Fibroblast of lung (primary cell): ENCODE measurements at regions not wholly inside any gene's neighbourhood (a gene's known extent, or its start where the extent isn't known, plus 50 kb on each side); places are given as distances from the start of the nearest gene placed in this dataset.

Experiments used
- DNase-seq, 2 donors: peaks; one replicate each; pipeline versions ENCODE4 v3.0.0 to v3.0.0-alpha.2; 2010; ENCODE audit warnings: low read depth in 2 of 2
- H2AFZ ChIP-seq: 2 replicates; pipeline ENCODE4 v1.5.1; 2012; ENCODE audit warnings: low read length, control low read depth, inconsistent platforms
- H3K27ac ChIP-seq: 2 replicates; pipeline ENCODE4 v1.5.1; 2011; ENCODE audit warnings: low read length, control low read depth; ENCODE audit not compliant: insufficient read depth
- H3K27me3 ChIP-seq: 2 replicates; pipeline ENCODE4 v1.5.1; 2011; ENCODE audit warnings: mild to moderate bottlenecking, low read length; ENCODE audit not compliant: control insufficient read depth, insufficient read depth
- H3K36me3 ChIP-seq: 2 replicates; pipeline ENCODE4 v1.5.1; 2011; ENCODE audit warnings: low read length; ENCODE audit not compliant: control insufficient read depth, insufficient read depth
- H3K4me1 ChIP-seq: 2 replicates; pipeline ENCODE4 v1.5.1; 2011; ENCODE audit warnings: low read length; ENCODE audit not compliant: control insufficient read depth, insufficient read depth; ENCODE audit errors: extremely low read depth
- H3K4me2 ChIP-seq: 2 replicates; pipeline ENCODE4 v1.5.1; 2011; ENCODE audit warnings: low read length, control low read depth; ENCODE audit not compliant: insufficient read depth; ENCODE audit errors: extremely low read depth
- H3K4me3 ChIP-seq, 4 experiments: fragments of 200-600 bp in 1 of 4; sonication (generic) in 1 of 4; replicated peaks in 1 of 4; 2 replicates each; pipeline ENCODE4 v1.5.1; 2011 to 2016; ENCODE audit warnings: low read length in 4 of 4, low read depth in 3 of 4, mild to moderate bottlenecking in 3 of 4, control low read depth in 2 of 4, inconsistent platforms in 1 of 4, mixed read lengths in 1 of 4; ENCODE audit not compliant: insufficient read depth in 1 of 4; ENCODE audit errors: control extremely low read depth in 1 of 4
- H3K79me2 ChIP-seq: 2 replicates; pipeline ENCODE4 v1.5.1; 2012; ENCODE audit warnings: mild to moderate bottlenecking, low read length, inconsistent platforms; ENCODE audit not compliant: control insufficient read depth, insufficient read depth
- H3K9ac ChIP-seq: 2 replicates; pipeline ENCODE4 v1.5.1; 2011; ENCODE audit warnings: mild to moderate bottlenecking, low read length, control low read depth; ENCODE audit not compliant: insufficient read depth
- H3K9me3 ChIP-seq: 2 replicates; pipeline ENCODE4 v1.5.1; 2012; ENCODE audit warnings: low read depth, low read length; ENCODE audit not compliant: control insufficient read depth, insufficient read depth
- H4K20me1 ChIP-seq: 2 replicates; pipeline ENCODE4 v1.5.1; 2011; ENCODE audit warnings: low read length; ENCODE audit not compliant: control insufficient read depth, insufficient read depth; ENCODE audit errors: extremely low read depth
- CTCF ChIP-seq, 2 donors: IDR thresholded peaks in 1 of 2; conservative IDR thresholded peaks in 1 of 2; 1 replicate in 1 of 2; 2 replicates in 1 of 2; pipeline ENCODE4 v1.5.1; 2011 to 2012; ENCODE audit warnings: low read length in 2 of 2, control low read depth in 1 of 2, inconsistent platforms in 1 of 2, low read depth in 1 of 2, mild to moderate bottlenecking in 1 of 2
- EZH2 ChIP-seq: IDR thresholded peaks from 2 replicates; pipeline ENCODE4 v1.5.1; 2012; ENCODE audit warnings: low read length, control low read depth, mild to moderate bottlenecking; ENCODE audit errors: missing control alignments

DNA sequence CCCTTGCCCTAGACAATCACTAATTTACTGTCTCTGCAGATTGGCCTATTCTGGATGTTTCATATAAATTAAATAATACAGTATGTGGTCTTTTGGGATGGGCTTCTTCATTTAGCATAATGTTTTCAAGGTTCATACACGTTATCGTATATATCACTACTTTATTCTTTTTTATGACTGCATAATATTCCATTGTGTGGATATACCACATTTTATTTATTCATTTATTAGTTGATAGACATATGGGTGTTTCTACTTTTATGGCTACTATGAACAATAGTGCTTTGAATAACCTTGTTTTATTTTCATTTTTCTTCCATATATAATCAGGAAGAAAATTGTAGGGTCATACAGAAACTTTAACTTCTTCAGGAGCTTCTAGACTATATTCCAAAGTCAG is 108.5 kb upstream of the PAPPA start:
- TF ChIP-seq EZH2 (no peak), CTCF (conservative IDR thresholded peaks at IDR 0.05 in 1 of 2, IDR thresholded peaks at IDR 0.05 in 1 of 2; ENCODE audit: low read depth in 1 of 2, low read length in 2 of 2) (no peak)
- no peak for DNase-seq
- Histone ChIP-seq H3K79me2 (no peaks in the 10 kb centered on the region), H3K36me3 (no peaks in the 10 kb centered on the region), H3K4me1 (no peaks in the 10 kb centered on the region), H3K4me3 (no peak overlapping the region), H2AFZ (no peak overlapping the region), H3K9me3 (no peaks in the 10 kb centered on the region), H4K20me1 (no peaks in the 10 kb centered on the region), H3K27me3 (no peaks in the 10 kb centered on the region), H3K27ac (no peak overlapping the region), H3K4me2 (no peak overlapping the region), H3K9ac (no peak overlapping the region)

DNA sequence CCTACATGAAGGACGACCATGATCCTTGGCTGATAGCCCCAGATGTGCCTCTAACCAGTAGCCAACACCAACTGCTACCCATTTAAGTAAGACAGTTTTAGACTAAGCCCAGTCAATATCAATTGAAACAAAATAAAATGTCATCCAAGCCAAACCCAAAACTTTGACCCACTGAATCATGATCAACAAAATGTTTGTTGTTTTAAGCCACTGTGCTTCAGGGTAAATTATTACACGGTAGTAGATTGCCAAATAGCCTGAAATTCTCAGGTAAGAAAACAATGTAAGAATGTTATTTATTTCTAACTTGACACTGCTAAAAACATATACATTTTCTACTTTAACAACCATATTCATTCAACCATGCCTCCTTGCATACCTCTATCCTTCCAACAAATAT is 105.5 kb upstream of the PAPPA start:
- Histone ChIP-seq H3K4me3 (no peak overlapping the region), H4K20me1 (no peaks in the 10 kb centered on the region), H3K27me3 (no peaks in the 10 kb centered on the region), H3K9me3 (no peaks in the 10 kb centered on the region), H3K4me1 (no peaks in the 10 kb centered on the region), H3K79me2 (no peaks in the 10 kb centered on the region), H2AFZ (no peak overlapping the region), H3K27ac (no peak overlapping the region), H3K36me3 (no peaks in the 10 kb centered on the region), H3K4me2 (no peak overlapping the region), H3K9ac (no peak overlapping the region)
- no peak for DNase-seq
- no peak for TF ChIP-seq EZH2

DNA sequence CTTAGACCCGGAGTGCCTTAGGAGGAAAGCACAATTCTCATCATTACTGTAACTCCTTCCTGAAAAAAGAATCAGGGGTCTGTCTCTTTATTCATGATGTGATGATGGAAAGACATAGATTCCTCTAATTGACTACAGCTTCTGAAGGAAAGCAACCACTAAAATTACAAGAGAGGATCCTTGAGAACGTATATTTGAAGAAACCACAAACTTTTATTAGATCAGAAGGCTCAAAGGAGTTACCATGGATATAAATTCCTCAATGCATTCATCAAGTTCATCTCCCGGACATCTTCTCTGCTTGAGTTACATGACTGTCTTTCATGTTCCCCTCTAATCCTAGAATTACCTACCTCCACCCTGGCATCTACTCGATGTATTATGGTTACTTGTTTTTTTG is 104.1 kb upstream of the PAPPA start:
- DNase-seq = no peak
- Histone ChIP-seq H3K79me2 (no peaks in the 10 kb centered on the region), H3K4me3 (no peak overlapping the region), H3K4me1 (no peaks in the 10 kb centered on the region), H3K9ac (no peak overlapping the region), H3K27ac (no peak overlapping the region), H2AFZ (no peak overlapping the region), H3K9me3 (no peaks in the 10 kb centered on the region), H3K27me3 (no peaks in the 10 kb centered on the region), H4K20me1 (no peaks in the 10 kb centered on the region), H3K36me3 (no peaks in the 10 kb centered on the region), H3K4me2 (no peak overlapping the region)
- TF ChIP-seq EZH2 (no peak), CTCF (conservative IDR thresholded peaks at IDR 0.05 in 1 of 2, IDR thresholded peaks at IDR 0.05 in 1 of 2; ENCODE audit: low read depth in 1 of 2, low read length in 2 of 2) (no peak)
